ENCODE measurements at regions not wholly inside any gene's neighbourhood (a gene's known extent, or its start where the extent isn't known, plus 50 kb on each side); places are given as distances from the start of the nearest gene placed in this dataset.

DNA sequence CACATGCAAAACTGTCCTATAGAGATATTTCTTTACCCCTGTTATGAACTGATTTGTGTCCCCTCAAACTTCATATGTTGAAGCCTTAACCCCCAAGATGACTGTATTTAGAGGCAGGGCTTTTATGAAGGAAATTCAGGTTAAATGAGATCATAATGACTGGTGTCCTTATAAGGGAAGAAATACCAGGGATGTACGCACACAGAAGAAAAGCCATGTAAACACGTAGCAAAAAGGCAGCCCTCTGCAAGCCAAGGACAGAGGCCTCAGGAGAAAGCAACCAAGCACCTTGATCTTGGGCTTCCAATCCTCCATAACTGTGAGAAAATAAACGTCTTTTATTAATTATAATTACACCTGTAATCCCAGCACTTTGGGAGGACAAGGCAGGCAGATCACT is 101.3 kb upstream of the NDUFV2 start:
- TF ChIP-seq GATA3 (IDR thresholded peaks at IDR 0.05; ENCODE audit: low read depth, low read length) (no peak), GATA2 (IDR thresholded peaks at IDR 0.05; ENCODE audit: low read depth, low read length) (no peak)
